ENCODE measurements at regions not wholly inside any gene's neighbourhood (a gene's known extent, or its start where the extent isn't known, plus 50 kb on each side); places are given as distances from the start of the nearest gene placed in this dataset.

- peaks cover 0 to 3% of the 10 kb centered on the region in 2 donors for H3K4me1 Mint-ChIP-seq (ENCODE audit: low read depth in 2 of 2)
- DNase-seq (no peak), ATAC-seq (replicated peaks) (no peak)
- peaks cover 5 to 13% of the 10 kb centered on the region in 2 donors for H3K27me3 Mint-ChIP-seq
- no peak overlapping the region for H3K4me3 Mint-ChIP-seq
- H3K27ac Mint-ChIP-seq = no peak overlapping the region
- H3K36me3 Mint-ChIP-seq (ENCODE audit: insufficient read depth) = peaks cover 3% of the 10 kb centered on the region
- no peaks in the 10 kb centered on the region for H3K9me3 Mint-ChIP-seq
Observed at GRCh38 chr1:2861143-2861987, 59.9 kb upstream of the TTC34 start.

- Mint-ChIP-seq H3K4me1 (ENCODE audit: low read depth in 2 of 2) (peaks cover 0 to 3% of the 10 kb centered on the region in 2 donors), H3K27me3 (peaks cover 5 to 21% of the 10 kb centered on the region in 2 donors), H3K36me3 (ENCODE audit: insufficient read depth) (no peaks in the 10 kb centered on the region), H3K9me3 (no peaks in the 10 kb centered on the region), H3K27ac (no peak overlapping the region), H3K4me3 (no peak overlapping the region)
- DNase-seq = no peak
- ATAC-seq (replicated peaks) = no peak
Observed at GRCh38 chr1:2861988-2862813, 60.7 kb upstream of the TTC34 start.

GRCh38 chr1:2862814-2863647, 61.5 kb upstream of the TTC34 start:
- no peak overlapping the region for H3K27ac Mint-ChIP-seq
- H3K36me3 Mint-ChIP-seq (ENCODE audit: insufficient read depth) = no peaks in the 10 kb centered on the region
- ATAC-seq (replicated peaks) = no peak
- no peak overlapping the region for H3K4me3 Mint-ChIP-seq
- no peaks in the 10 kb centered on the region for H3K9me3 Mint-ChIP-seq
- DNase-seq = no peak
- H3K4me1 Mint-ChIP-seq (ENCODE audit: low read depth in 2 of 2) = peaks cover 0 to 3% of the 10 kb centered on the region in 2 donors
- peaks cover 5 to 24% of the 10 kb centered on the region in 2 donors for H3K27me3 Mint-ChIP-seq

DNA sequence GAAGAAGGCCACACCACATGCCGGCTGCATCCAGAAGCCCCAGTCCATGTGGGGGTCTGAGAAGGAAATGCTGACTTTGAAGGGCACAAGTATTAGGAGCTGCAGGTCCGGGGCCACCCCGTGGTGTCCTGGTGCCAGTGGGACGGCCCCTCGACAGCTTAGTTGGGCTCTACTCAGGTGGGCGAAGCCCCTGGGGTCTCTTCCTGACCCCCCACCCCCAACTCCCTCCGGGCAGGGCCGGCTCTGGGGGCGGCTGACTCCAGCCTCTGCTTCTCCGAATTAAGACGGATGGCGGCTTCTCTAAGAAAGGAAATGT, 62.1 kb upstream of the TTC34 start:
- DNase-seq = no peak
- Mint-ChIP-seq H3K27me3 (peaks cover 5 to 24% of the 10 kb centered on the region in 2 donors), H3K27ac (no peak overlapping the region), H3K4me3 (no peak overlapping the region), H3K4me1 (ENCODE audit: low read depth in 2 of 2) (peaks cover 0 to 2% of the 10 kb centered on the region in 2 donors), H3K36me3 (ENCODE audit: insufficient read depth) (no peaks in the 10 kb centered on the region), H3K9me3 (no peaks in the 10 kb centered on the region)
- no peak for ATAC-seq (replicated peaks)

- Mint-ChIP-seq H3K27me3 (peaks cover 5 to 24% of the 10 kb centered on the region in 2 donors), H3K27ac (no peak overlapping the region), H3K4me1 (ENCODE audit: low read depth in 2 of 2) (no peaks in the 10 kb centered on the region), H3K9me3 (no peaks in the 10 kb centered on the region), H3K36me3 (ENCODE audit: insufficient read depth) (no peaks in the 10 kb centered on the region), H3K4me3 (no peak overlapping the region)
- DNase-seq (no peak), ATAC-seq (replicated peaks) (no peak)
Observed at GRCh38 chr1:2864203-2864905, 62.9 kb upstream of the TTC34 start.

- ATAC-seq (replicated peaks) (no peak), DNase-seq (no peak)
- H3K27me3 Mint-ChIP-seq = peaks cover 5 to 24% of the 10 kb centered on the region in 2 donors
- no peak overlapping the region for H3K4me3 Mint-ChIP-seq
- H3K4me1 Mint-ChIP-seq (ENCODE audit: low read depth in 2 of 2) = no peaks in the 10 kb centered on the region
- H3K36me3 Mint-ChIP-seq (ENCODE audit: insufficient read depth) = no peaks in the 10 kb centered on the region
- no peaks in the 10 kb centered on the region for H3K9me3 Mint-ChIP-seq
- H3K27ac Mint-ChIP-seq = peak overlapping the region in 1 of 2 donors; percentile 23
Observed at GRCh38 chr1:2865000-2865399, 63.5 kb upstream of the TTC34 start.

DNA sequence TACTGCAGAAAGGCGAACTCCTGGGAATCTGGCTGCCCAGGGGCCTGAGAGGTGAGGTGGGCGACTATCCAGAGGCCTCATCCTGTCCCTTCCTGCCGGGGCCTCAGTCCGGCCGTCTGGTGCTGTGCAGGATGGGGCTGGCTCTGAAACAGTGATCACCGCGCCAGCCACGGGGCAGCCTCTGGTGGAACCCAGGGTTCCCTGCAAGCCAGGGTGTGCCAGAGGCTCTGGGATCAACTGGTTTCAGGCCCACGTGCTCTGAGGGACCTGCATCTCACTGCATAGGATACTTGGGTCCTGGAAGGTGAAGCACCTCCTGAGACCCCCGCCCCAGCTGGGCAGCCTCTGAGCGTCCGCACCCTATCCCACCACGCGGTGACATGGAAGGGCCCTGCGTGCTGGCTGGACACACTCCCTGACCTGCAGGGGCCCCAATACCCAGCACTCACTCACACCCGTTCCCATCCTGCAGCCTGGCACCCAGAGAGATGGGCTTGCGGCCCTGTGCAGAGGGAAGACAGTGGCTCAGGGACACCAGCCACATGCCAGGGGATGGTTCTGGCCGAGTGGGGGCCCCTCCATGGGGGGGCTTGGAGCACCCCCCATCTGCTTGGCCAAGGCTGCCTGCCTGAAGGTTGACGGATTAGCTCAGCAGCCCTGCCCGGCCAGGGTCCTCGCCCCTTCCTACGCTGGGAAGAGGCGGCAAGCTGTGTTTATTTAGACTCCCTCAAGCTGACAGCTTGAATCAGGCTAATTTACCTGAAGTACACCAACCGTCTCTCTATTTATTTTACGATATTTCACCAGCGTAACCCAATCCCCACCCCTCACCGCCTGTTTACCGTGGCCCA, 64.3 kb upstream of the TTC34 start:
- DNase-seq (no peak), ATAC-seq (replicated peaks) (no peak)
- Mint-ChIP-seq H3K4me1 (ENCODE audit: low read depth in 2 of 2) (no peaks in the 10 kb centered on the region), H3K27ac (peak overlapping the region in 1 of 2 donors; percentile 23), H3K4me3 (no peak overlapping the region), H3K36me3 (ENCODE audit: insufficient read depth) (no peaks in the 10 kb centered on the region), H3K9me3 (no peaks in the 10 kb centered on the region), H3K27me3 (peaks cover 5 to 24% of the 10 kb centered on the region in 2 donors)

- Mint-ChIP-seq H3K27ac (no peak overlapping the region), H3K9me3 (no peaks in the 10 kb centered on the region), H3K4me3 (no peak overlapping the region), H3K36me3 (ENCODE audit: insufficient read depth) (no peaks in the 10 kb centered on the region), H3K27me3 (peaks cover 5 to 24% of the 10 kb centered on the region in 2 donors), H3K4me1 (ENCODE audit: low read depth in 2 of 2) (no peaks in the 10 kb centered on the region)
- ATAC-seq (replicated peaks) = no peak
- DNase-seq = no peak
Observed at GRCh38 chr1:2866422-2867086, 65.1 kb upstream of the TTC34 start.

DNA sequence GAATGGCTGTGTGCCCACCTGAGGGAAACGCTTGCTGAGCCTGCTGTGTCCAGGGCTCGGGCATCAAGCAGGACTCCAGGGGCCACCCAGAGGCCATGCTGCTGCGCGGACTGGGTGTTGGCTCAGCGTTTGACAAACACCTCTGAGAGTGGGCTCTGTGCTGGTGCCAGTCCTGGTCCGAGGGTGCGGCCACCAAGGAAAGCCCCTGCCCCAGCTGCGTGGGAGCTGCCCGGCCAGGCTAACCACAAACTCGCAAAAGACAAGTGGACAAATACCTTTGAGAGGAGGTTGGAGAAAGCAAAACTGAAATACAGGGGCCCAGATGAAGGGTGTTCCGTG, 65.6 kb upstream of the TTC34 start:
- no peak for ATAC-seq (replicated peaks)
- Mint-ChIP-seq H3K27ac (no peak overlapping the region), H3K27me3 (peaks cover 5 to 24% of the 10 kb centered on the region in 2 donors), H3K9me3 (no peaks in the 10 kb centered on the region), H3K4me1 (ENCODE audit: low read depth in 2 of 2) (no peaks in the 10 kb centered on the region), H3K4me3 (no peak overlapping the region), H3K36me3 (ENCODE audit: insufficient read depth) (no peaks in the 10 kb centered on the region)
- DNase-seq = no peak

- Mint-ChIP-seq H3K9me3 (peaks cover 0 to 2% of the 10 kb centered on the region in 2 donors), H3K27ac (no peak overlapping the region), H3K36me3 (ENCODE audit: insufficient read depth) (no peaks in the 10 kb centered on the region), H3K4me1 (ENCODE audit: low read depth in 2 of 2) (no peaks in the 10 kb centered on the region), H3K4me3 (no peak overlapping the region), H3K27me3 (peaks cover 5 to 24% of the 10 kb centered on the region in 2 donors)
- no peak for ATAC-seq (replicated peaks)
- no peak for DNase-seq
Observed at GRCh38 chr1:2867861-2868260, 66.4 kb upstream of the TTC34 start.

DNA sequence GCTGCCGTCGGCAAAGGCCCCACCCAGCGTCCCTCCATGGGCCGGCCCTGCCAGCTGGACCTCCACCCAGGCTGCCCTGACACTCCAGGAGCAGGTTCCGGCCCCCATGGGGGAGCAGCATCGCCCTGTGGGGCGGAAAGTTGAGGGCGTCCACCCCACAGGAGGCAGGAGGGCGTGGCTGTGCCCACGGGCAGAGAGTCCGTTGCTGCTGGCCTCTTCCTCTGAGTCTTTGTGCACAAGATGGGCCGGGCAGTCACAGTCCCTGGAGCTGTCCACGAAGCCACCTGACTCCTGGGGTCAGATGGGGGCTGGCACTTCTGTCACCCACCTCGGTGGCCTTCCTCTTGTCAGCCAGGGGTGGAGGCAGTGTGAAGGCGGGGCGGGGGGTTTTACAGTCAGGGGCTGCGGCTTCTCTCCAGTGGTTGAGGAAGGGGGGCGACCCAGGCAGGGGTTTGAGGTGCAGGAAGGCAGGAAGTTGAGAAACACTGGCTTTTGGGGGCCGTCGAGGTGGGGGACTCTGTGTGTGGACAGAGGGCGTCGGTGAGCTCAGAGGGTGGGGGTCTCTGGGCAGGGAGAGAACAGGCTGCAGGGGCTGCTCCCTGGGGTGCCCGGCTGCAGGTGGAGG, 67.2 kb upstream of the TTC34 start:
- no peak for ATAC-seq (replicated peaks)
- peaks cover 3 to 7% of the 10 kb centered on the region in 2 donors for H3K9me3 Mint-ChIP-seq

More for the DNA sequence above, 67.2 kb upstream of the TTC34 start:
- H3K4me1 Mint-ChIP-seq (ENCODE audit: low read depth in 2 of 2) = no peaks in the 10 kb centered on the region
- no peak overlapping the region for H3K4me3 Mint-ChIP-seq
- H3K27me3 Mint-ChIP-seq = peaks cover 5 to 24% of the 10 kb centered on the region in 2 donors
- DNase-seq = no peak
- H3K36me3 Mint-ChIP-seq (ENCODE audit: insufficient read depth) = no peaks in the 10 kb centered on the region
- no peak overlapping the region for H3K27ac Mint-ChIP-seq

Data from effector memory CD8-positive, alpha-beta T cell (primary cell).